Liver (tissue), 3 donors: ENCODE measurements at regions not wholly inside any gene's neighbourhood (a gene's known extent, or its start where the extent isn't known, plus 50 kb on each side); places are given as distances from the start of the nearest gene placed in this dataset.

Experiments used
- CTCF ChIP-seq: fragments of 150-350 bp; IDR thresholded peaks from 2 replicates; pipeline ENCODE4 v1.5.1; 2017; ENCODE audit warnings: improper control_type of control experiment, low read depth, low read length; ENCODE audit not compliant: missing input control
- RAD21 ChIP-seq, 2 donors: IDR thresholded peaks; 2 replicates each; pipeline ENCODE4 v1.6.1; 2016; ENCODE audit warnings: antibody characterized with exemption in 2 of 2, mild to moderate bottlenecking in 2 of 2
- TAF1 ChIP-seq: conservative IDR thresholded peaks from 2 replicates; pipeline ENCODE4 v1.6.1; 2016; ENCODE audit warnings: antibody characterized with exemption, mild to moderate bottlenecking
- TF ChIP-seq, protein P1 (sequence below): IDR thresholded peaks from 2 replicates; pipeline ENCODE4 v1.6.1; 2016; ENCODE audit warnings: antibody characterized with exemption
- donor health status: healthy.
- donor health status: healthy.

DNA sequence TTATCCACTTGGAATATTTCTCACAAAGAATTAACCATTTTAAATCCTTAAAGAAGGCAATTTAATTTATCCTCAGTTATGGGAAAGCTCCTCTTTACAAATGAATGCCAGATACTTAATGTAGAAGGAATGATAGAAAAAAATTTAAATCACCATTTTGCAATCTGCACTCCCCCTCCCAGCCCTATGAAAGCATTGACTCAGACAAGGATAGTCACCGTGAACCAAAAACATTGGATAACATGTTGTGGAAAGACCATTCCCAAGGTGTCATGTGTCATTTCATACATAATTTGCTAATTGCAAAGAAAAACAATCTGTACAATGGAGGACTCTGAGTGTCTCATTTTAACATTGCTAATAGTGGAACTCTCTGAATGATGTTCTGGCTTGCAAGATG lies 421.0 kb downstream of the TXNL1 start:
- TF ChIP-seq CTCF (no peak), RAD21 (IDR thresholded peaks at IDR 0.05) (no peak), TAF1 (no peak)
- TF ChIP-seq, protein P1, sequence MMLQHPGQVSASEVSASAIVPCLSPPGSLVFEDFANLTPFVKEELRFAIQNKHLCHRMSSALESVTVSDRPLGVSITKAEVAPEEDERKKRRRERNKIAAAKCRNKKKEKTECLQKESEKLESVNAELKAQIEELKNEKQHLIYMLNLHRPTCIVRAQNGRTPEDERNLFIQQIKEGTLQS: no peak
